GM18873 (cell line): ENCODE measurements at regions not wholly inside any gene's neighbourhood (a gene's known extent, or its start where the extent isn't known, plus 50 kb on each side); places are given as distances from the start of the nearest gene placed in this dataset.
"Not testable (repeated sequence)": the region's sequence is repeated elsewhere in the genome, so short reads cannot be mapped to it uniquely, and the experiment has no call there.

Source experiments
- ATAC-seq: cut with Tn5 transposase; IDR thresholded peaks from one replicate; pipeline ENCODE4 v1.9.1; 2021; ENCODE audit warnings: mild to moderate bottlenecking, moderate library complexity, moderate number of reproducible peaks; ENCODE audit not compliant: unreplicated experiment, low FRiP score

DNA sequence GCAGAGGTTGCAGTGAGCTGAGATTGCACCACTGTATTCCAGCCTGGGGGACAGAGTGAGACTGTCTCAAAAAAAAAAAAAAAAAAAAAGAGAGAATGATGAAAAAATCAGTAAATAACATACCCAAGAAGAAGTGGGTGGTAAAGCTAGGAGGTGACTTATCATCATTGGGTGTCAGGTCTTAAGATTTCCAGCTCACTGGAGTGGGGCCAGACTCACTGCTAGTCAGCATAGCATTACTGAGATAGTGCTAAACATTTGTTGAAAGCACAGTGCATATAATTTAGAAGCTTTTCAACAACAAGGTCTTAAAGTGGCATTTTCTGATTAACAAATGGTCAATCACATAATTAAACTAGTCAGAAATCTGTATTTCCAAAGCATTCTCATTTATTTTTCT, 221.8 kb upstream of the GYPA start:
- no peak for ATAC-seq

DNA sequence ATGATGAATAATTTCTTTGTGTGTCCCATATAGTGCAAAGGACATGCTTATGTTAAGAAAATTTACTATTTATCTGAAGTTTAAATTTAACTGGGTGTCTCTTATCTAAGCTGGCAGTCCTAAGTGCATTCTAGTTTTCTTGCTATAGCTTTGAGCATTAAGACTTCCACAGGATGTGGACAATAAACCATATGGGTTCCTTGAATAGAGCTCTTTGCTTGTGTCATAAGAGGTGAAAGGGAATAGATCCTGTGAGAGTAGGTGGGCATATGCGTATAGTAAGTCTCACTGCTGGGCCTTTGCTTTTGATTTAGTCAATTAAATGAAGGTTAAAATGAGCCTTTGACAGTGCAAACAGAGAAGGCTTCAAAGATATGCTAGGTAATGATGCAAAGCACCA, 223.4 kb upstream of the GYPA start:
- no peak for ATAC-seq

DNA sequence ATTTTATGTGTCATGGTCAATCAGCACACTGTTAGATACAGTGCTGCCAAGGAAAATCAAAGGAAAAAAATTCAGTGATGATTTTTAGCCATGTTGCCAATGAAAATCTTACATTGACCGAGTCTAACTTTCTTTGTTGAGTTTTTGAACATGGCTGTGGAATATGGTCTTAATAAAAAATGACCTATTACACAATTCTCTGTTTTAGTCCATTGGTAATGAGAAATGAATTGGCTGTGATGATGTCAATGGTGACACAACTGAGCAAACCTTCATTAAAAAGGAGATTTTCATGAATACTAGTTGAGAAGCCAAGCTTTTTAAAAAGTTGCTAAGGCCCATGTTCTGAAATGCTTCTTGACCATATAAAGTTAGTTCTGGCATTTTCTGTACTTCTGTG, 225.9 kb upstream of the GYPA start:
- no peak for ATAC-seq

DNA sequence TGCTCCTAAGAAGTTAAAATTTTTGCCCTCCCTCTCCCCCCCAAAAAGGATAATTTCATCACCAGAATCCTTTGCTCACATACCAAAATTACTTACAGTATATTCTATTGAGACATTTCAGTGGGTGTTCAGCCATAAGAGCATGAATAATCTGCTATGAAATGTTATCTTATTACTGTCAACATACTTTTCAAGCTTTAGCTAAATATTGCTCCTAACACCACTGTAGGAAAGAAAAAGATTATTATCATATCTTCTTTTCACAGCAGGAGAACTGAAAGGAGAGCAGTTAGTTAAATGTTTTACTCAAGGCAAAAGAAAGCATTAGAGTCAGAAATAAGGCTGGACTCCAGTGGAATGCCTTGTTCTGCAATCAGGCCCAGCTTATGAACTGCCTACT, 231.0 kb upstream of the GYPA start:
- no peak for ATAC-seq

DNA sequence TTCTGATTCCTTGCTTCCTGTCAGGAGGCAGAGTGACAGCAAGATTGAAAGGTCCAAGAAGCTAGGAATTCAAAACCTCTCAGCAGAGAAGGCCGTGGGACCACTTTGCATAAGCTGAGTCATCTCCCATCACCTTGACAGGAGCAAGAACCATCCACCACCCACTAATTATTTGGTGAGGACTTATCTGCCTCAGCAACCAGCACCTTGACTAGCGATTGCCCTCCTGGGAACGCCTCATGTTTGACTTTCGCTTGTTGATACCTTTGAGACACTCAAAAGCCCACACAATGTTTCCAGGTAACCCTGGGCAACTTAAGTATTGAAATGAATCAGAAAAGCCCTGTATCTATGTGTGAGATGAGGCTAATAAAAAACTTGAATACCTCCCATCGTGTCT, 233.5 kb upstream of the GYPA start:
- ATAC-seq, result no peak

DNA sequence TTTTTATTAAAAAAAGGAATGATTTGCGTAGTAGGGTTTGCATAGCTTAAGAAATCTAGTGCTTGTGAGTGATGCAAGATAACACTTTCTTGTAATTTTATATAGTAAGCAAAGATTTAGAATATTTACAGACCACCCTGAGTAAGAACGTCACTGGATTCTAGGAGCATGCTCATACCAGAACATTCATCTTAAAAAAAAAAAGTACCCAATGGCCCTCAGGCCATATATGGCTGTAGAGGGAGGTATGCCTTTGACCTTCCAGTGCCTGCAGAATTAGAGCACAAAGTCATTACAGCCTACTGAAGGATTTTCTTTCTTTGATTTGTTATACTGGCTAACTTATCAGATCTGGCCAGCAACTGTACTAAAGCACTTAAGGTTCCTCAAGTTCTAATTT, 236.3 kb upstream of the GYPA start:
- no peak for ATAC-seq

DNA sequence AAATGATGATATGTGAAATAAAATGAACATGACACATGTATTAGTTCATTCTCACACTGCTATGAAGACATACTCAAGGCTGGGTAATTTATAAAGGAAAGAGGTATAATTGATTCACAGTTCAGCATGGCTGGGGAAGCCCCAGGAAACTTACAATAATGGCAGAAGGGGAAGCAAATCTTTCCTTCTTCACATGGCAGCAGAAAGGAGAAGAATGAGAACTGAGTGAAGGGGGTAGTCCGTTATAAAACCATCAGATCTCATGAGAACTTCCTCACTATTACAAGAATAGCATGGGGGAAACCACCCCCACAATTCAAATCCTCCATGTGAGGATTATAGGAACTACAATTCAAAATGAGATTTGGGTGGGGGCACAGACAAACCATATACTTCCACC, 243.9 kb upstream of the GYPA start:
- no peak for ATAC-seq

DNA sequence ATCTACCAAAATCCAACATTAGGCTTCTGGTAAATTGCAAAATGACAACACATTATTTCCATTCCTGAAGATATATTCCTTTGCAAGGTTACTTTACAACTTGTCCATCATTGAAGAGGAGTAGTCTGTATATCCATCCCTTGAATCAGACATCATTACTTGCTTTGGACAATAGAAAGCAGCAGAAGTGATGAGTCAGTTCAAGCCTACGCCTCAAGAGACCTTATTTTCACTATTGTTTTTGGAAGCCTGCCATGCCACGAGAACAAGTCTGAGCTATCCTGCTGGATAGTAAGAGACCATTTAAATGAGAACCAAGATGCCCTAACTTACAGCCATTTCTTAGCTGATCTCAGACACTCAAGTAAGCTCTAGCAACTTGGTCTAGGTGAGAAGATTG, 246.0 kb upstream of the HHIP start:
- ATAC-seq, result no peak

DNA sequence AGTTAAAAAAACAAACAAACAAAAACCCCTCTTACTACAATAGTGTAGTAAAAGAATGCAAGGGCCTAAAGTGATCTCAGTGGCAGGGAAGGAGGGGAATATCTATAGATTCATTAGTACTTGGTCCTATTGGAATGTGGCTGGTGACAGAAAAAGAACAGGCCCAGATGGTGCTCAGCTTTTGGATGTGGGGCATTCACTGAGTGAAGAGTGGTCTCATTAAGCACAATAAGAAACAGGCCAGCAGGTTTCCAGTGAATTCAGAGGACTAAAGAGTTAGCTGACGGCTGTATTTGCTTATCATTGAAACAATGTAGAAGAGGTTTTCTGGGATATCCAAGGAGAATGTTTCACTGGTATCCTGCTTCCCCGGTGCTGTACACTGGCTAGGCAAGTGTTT, 243.8 kb upstream of the HHIP start:
- no peak for ATAC-seq

DNA sequence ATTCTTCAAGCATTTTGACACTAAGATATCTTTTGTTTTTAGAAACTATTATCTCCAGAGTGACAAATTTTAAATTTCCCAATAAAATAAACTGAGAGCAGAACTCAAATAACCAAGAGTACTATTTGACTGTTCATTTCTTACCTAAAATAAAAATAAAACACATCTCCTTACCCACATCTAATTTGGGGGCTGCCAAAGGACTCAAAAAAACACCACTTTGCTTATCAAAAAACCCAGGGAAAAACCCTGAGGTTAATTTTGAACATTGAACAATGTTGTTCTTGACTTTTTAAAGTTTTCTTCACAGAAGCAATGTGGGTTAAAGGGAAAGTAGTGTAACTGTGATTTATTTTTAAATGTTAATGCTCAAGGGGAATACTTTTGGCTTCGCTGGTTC, 243.0 kb upstream of the HHIP start:
- ATAC-seq, result no peak

DNA sequence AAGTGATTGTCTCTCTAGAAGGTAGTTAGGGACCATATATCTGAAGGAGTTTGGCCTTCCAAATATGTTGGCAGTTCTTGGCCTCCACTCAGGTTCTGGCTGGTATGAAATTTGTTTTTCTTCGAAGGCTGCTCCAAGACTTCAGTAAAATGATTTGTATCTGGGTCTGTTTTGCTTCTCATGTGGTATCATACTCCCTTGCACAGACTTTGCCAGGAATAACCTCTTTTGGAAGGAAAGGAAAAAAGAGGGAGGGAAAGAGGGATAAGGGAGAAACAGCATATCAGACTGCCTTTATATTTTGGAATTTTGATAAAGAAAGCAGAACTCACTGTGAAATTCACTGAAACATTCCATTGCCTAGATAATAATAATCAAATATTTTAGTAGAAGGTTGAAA, 242.1 kb upstream of the HHIP start:
- no peak for ATAC-seq

DNA sequence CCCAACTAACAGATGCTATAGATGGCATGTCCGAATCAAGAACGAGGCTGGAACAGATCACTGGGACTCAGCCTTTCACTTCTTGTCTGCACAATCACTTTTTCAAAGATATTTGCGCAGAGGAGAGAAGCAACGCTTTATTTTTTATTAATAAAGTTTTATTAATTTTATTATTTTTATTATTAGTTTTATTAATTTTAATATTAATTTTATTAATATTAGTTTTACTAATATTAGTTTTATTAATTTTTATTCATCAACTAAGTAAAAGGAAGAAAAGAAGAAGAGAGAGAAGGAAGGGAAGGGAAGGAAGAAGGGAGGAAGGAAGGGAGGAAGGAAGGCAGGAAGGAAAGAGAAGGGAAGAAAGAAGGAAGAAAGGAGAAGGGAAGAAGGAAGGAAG, 236.4 kb upstream of the HHIP start:
- ATAC-seq, result no peak

DNA sequence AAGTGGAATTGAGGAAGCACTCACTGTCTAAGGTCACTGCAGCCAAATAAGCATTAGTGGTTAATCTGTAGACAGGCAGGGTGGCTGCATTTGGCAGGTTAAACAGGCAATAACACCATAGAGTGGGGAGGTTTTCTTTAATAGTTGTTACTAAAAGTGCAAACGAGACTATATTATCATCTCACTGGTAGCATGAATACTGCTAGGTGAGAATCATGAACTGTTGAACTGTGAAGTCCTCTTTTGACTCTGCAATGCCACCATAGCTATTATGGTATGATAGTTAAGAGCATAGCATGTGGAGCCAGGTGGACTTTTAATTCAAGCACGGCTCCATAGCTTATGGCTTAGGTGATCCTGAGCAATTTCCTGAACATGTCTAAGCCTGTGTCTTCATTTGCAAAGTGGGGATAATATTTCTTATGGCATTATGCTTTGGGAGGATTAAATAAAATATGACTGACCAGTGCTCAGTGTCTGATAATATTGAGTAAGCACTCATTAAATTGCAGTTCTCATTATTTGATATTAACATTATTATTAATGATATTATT, 235.6 kb upstream of the HHIP start:
- no peak for ATAC-seq

DNA sequence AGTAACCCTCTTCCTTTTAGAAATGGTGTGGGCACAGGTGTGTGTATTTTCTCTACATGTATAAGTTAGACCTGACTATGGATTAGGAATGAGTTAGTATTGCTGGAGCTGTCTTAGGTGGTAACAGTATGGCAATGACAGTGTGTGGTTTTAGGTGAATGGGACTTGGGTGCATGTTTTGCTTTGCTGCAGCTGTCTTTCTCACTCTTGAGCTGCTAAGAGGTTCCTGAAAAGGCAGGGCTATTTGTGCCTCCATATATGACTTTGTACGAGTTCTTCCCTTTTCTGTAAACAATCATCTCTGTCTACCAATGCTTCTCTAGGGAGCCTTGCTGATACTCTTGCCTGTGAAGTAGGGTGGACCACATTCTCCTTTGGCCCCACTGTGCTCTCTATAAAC, 234.8 kb upstream of the HHIP start:
- ATAC-seq, result no peak

DNA sequence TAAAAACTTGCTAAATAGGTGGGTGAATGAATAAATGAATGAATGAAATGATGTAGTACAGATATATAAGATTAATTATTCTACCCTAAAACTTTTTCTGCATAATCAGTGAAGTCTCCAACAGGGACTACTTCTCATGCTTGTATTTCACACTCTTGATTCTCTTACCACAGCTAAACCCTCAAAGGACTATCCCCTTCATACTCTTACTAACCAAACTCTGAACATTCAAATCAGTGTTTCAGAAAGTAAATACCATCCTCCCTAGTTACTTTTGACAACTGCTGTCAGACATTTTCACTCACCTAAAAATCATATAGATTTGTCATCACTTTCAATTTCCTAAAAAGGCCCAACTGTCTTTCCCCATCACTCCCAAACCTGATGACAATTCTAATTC, 234.3 kb upstream of the HHIP start:
- no peak for ATAC-seq

DNA sequence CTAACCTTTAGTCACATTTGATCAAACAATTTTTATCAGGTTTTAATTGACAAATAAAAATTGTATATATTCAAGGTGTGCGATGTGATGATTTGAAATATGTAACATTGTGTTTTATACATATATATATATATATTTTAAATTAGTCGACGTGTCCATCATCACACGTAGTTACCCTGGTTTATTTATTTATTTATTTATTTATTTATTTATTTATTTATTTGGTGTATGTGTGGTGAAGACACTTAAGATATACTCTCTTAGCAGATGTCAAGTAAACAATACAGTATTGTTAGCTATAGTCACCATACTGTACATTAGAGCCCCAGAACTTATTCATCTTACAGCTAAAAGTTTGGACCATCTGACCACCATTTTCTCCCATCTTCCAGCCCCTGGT, 224.9 kb upstream of the HHIP start:
- ATAC-seq, result no peak

DNA sequence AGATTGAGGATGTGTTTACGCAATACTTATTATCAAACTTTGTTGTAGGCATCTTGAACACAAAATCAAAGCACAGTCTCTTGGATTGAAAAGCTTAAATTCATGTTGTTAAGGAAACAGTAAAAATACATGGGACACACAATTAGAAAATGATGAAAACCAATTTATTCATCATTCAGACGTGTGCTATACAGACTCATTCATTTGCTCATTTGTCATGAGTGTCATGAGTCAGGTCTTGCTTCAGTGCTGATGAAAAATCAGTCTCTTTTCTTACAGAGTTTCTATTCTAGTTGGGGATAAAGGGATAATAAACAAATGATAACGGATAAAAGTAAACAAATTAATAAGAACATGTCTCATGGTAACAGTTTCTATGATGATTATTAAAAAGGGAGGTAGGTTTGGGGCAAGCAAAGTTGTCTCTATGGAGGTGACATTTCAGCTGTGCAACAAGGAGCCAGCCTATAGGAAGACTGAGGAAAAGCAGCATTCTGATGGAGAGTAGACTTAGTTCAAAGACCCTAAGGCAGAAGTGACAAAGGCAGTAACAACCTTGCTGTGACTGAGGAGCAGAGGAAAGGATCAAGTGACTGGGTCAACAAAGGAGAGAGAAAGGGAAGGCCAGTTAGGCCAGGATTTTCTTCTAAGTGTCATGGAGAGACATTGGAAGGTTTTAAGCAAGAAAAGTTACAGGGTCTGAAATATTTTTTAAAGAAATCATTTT, 224.0 kb upstream of the HHIP start:
- ATAC-seq, result no peak

DNA sequence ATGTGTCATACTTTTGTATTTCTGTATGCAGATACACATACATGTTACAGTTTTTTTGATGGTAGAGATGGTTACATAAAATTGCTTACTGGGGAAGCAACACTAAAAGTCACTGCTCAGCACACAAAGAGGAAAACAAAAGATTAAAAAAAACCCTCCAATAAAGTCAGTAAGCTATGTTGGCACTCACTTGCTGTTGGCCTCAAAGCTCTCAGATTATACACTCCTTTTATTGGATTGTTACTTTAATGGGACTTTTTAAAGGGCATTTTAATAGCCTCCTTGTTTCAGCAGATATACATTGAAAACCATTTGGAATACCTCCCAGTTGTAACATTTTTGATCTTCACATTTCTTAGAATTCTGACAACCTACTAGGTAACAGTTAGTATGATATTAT, 222.0 kb upstream of the HHIP start:
- ATAC-seq, result no peak

DNA sequence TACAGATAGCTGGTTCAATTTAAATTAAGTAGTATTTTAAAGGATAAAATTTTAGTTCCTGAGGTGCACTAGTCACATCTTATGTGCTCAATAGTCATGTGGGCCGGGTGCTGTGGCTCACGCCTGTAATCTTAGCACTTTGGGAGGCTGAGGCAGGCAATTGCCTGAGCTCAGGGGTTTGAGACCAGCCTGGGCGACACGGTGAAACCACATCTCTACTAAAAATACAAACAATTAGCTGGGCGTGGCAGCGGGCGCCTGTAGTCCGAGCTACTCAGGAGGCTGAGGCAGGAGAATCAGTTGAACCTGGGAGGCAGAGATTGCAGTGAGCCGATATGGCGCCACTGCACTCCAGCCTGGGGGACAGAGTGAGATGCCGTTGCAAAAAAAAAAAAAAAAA, 219.9 kb upstream of the HHIP start:
- not testable (repeated sequence) for ATAC-seq

DNA sequence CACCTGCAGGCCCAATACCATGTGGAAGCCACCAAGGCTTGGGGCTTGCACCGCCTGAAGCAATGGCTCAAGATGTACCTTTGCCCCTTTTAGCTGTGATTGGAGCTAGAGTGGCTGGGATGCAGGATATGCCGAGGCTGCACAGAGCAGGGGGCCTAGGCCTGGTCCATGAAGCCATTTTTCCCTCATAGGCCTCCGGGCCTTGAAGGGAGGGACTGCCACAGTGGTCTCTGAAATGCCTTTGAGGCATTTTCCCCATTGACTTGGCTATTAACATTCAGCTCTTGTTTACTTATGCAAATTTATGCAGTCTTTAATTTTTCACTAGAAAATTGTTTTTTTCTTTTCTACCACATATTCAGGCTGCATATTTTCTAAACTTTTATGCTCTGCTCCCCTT, 203.2 kb upstream of the HHIP start:
- ATAC-seq, result no peak

DNA sequence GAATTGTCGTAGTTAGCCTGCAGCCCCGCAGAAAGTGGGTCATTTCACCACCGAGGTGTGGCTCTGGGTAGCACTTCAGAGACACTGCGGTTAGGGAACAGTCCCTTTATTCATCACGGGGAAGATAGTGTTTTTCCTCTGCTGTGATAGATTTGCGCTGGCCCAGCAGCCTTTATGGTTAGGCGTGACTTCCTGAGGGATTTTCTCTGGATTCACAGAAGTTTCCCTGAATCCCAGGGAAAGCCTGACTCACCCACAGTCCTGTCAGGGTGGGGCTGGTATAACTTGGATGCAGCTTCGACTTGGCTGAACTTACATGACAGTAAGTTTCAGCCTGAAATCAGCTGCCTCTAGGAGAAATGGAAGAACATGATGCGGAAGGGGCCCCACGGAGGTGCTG, 196.3 kb upstream of the HHIP start:
- ATAC-seq, result no peak

DNA sequence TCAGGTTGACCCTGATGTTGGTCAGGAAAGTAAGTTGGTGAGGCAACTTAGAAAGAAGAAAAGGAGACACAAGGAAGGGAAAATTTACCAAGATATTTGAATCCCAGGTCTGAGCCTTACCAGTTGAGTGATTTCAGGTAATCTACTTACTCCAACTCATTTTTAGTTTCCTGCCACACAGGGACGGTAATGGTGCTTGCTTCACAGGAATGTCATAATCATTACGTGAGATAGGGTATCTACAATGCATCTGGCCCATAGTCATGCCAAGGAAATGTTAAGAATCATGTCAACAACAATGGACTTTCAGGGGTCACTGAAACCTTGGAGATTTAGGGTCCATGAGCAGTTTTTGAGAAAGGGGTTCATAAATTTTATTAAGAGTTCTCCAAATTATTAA, 195.4 kb upstream of the HHIP start:
- ATAC-seq, result no peak
